ENCODE measurements at regions not wholly inside any gene's neighbourhood (a gene's known extent, or its start where the extent isn't known, plus 50 kb on each side); places are given as distances from the start of the nearest gene placed in this dataset.

DNA sequence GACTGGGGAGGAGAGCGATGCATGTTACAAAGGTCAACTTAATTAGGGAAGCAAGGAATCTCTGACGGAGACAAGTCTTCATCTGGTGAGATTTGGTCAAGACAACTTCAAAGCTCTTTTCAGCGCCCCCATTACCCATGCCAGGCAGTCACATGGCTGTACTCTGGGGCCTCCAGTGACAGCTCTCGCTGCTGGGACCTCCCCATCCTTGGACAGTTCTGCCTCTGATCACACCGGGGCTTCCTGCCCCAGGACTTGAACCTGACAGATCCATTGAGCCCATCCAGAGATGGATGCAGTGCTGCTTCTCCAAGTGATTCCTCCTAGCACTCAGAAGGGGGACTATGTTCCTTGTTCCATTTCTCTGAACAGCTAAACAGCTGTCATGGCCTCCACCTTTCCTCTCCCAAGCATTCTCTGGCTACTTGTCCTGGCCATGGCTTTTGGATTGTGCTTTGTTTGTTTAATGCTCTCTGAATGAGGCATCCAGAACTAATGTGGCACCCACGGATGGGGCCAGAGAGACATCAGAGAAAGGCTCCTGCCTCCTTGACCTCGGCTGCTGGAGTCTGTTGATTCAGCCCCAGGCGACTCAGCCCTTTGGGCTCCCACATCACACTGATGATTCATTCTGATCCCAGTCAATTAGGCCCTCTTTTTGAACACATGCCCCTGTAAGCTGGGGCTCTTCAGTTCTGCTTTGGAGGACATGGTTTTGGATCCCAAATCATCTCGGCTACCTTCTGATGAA is 122.1 kb upstream of the ADAMTS16 start:
- TF ChIP-seq POLR2A (IDR thresholded peaks at IDR 0.05) = no peak
- TF ChIP-seq, protein P1, sequence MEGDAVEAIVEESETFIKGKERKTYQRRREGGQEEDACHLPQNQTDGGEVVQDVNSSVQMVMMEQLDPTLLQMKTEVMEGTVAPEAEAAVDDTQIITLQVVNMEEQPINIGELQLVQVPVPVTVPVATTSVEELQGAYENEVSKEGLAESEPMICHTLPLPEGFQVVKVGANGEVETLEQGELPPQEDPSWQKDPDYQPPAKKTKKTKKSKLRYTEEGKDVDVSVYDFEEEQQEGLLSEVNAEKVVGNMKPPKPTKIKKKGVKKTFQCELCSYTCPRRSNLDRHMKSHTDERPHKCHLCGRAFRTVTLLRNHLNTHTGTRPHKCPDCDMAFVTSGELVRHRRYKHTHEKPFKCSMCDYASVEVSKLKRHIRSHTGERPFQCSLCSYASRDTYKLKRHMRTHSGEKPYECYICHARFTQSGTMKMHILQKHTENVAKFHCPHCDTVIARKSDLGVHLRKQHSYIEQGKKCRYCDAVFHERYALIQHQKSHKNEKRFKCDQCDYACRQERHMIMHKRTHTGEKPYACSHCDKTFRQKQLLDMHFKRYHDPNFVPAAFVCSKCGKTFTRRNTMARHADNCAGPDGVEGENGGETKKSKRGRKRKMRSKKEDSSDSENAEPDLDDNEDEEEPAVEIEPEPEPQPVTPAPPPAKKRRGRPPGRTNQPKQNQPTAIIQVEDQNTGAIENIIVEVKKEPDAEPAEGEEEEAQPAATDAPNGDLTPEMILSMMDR (IDR thresholded peaks at IDR 0.05) = no peak
